Endothelial cell of umbilical vein (primary cell): ENCODE measurements at regions not wholly inside any gene's neighbourhood (a gene's known extent, or its start where the extent isn't known, plus 50 kb on each side); places are given as distances from the start of the nearest gene placed in this dataset.

Experiments
- BruUV-seq: library from RNA; stranded (reverse); fragments of 400-500 nt; replicated peaks from 2 replicates; lab custom pipeline; 2021; lab: Mats Ljungman, UMichigan
- CTCF ChIA-PET: fragments of 300-600, 350-600 bp; sonication (Branson Sonifier 250); formaldehyde crosslinking; loops from one replicate; lab custom pipeline; 2021; ENCODE audit warnings: antibody characterized with exemption, inconsistent platforms; lab: Charles Lee
- POLR2A ChIA-PET: fragments of 300-600, 350-600 bp; sonication (Branson Sonifier 250); formaldehyde crosslinking; loops from one replicate; lab custom pipeline; 2021; ENCODE audit warnings: antibody characterized with exemption, inconsistent platforms; lab: Charles Lee
- DNase-seq: peaks from one replicate; pipeline ENCODE4 v3.0.0-alpha.2; 2011; ENCODE audit warnings: low read depth, low spot score
- FAIRE-seq: peaks from 2 replicates; lab custom pipeline; 2011; peaks lifted over from hg19 to GRCh38; lab: Jason Lieb, UNC
- H2AFZ ChIP-seq: 2 replicates; pipeline ENCODE4 v1.6.0; 2012; ENCODE audit warnings: low read depth, low read length, control low read depth, inconsistent platforms
- H3K27ac ChIP-seq: 2 replicates; pipeline ENCODE4 v1.5.1; 2011; ENCODE audit warnings: low read depth, mild to moderate bottlenecking, control low read depth, low read length, moderate library complexity; ENCODE audit not compliant: insufficient read depth
- H3K27me3 ChIP-seq, 2 experiments: 2 replicates each; pipeline versions ENCODE4 v1.6.0 to v1.6.1; 2011; ENCODE audit warnings: low read length in 2 of 2, mixed read lengths in 1 of 2; ENCODE audit not compliant: control insufficient read depth in 2 of 2, insufficient read depth in 2 of 2
- H3K36me3 ChIP-seq, 2 experiments: 2 replicates in 1 of 2; 3 replicates in 1 of 2; pipeline ENCODE4 v1.5.1; 2011; ENCODE audit warnings: low read length in 2 of 2, mild to moderate bottlenecking in 1 of 2, moderate library complexity in 1 of 2; ENCODE audit not compliant: control insufficient read depth in 2 of 2, insufficient read depth in 2 of 2; ENCODE audit errors: extremely low read depth in 1 of 2
- H3K4me1 ChIP-seq: 3 replicates; pipeline ENCODE4 v1.5.1; 2011; ENCODE audit warnings: mild to moderate bottlenecking, low read length; ENCODE audit not compliant: control insufficient read depth, insufficient read depth; ENCODE audit errors: extremely low read depth
- H3K4me2 ChIP-seq: 2 replicates; pipeline ENCODE4 v1.6.1; 2011; ENCODE audit warnings: low read length, control low read depth, mixed read lengths; ENCODE audit not compliant: insufficient read depth
- H3K4me3 ChIP-seq, 3 experiments: fragments of 200-600 bp in 1 of 3; sonication (generic), shearing (Covaris generic) in 1 of 3; replicated peaks in 1 of 3; 2 replicates each; pipeline ENCODE4 v1.5.1; 2011 to 2016; ENCODE audit warnings: control low read depth in 3 of 3, low read length in 3 of 3, mild to moderate bottlenecking in 2 of 3, inconsistent platforms in 1 of 3, low read depth in 1 of 3, moderate library complexity in 1 of 3; ENCODE audit not compliant: insufficient read depth in 1 of 3
- H3K79me2 ChIP-seq: 2 replicates; pipeline ENCODE4 v1.6.0; 2012; ENCODE audit warnings: low read length, inconsistent platforms; ENCODE audit not compliant: control insufficient read depth, insufficient read depth
- H3K9ac ChIP-seq: replicated peaks from 2 replicates; pipeline ENCODE3; 2011; ENCODE audit warnings: low read length, control low read depth; ENCODE audit not compliant: insufficient read depth; ENCODE audit errors: extremely low read depth
- H3K9me1 ChIP-seq: replicated peaks from 3 replicates; pipeline ENCODE4 v1.6.0; 2011; ENCODE audit warnings: mild to moderate bottlenecking, low read length; ENCODE audit not compliant: control insufficient read depth, insufficient read depth; ENCODE audit errors: extremely low read depth
- H3K9me3 ChIP-seq: replicated peaks from 2 replicates; pipeline ENCODE4 v1.5.1; 2012; ENCODE audit warnings: low read length, inconsistent platforms; ENCODE audit not compliant: control insufficient read depth, insufficient read depth
- H4K20me1 ChIP-seq: replicated peaks from 2 replicates; pipeline ENCODE3; 2011; ENCODE audit warnings: mild to moderate bottlenecking, low read length; ENCODE audit not compliant: control insufficient read depth, insufficient read depth; ENCODE audit errors: extremely low read depth
- EZH2 ChIP-seq: IDR thresholded peaks from 2 replicates; pipeline ENCODE4 v1.6.1; 2012; ENCODE audit warnings: borderline replicate concordance, low read depth, mild to moderate bottlenecking, moderate library complexity, low read length, inconsistent platforms; ENCODE audit not compliant: severe bottlenecking
- FOS ChIP-seq: IDR thresholded peaks from 2 replicates; pipeline ENCODE4 v1.6.1; 2011; ENCODE audit warnings: mild to moderate bottlenecking, low read length, moderate library complexity, borderline replicate concordance; ENCODE audit not compliant: insufficient read depth
- JUN ChIP-seq: IDR thresholded peaks from 2 replicates; pipeline ENCODE4 v1.6.1; 2011; ENCODE audit warnings: borderline replicate concordance, low read depth; ENCODE audit not compliant: insufficient read length, insufficient read depth
- MAX ChIP-seq: IDR thresholded peaks from 2 replicates; pipeline ENCODE4 v1.6.1; 2011; ENCODE audit not compliant: insufficient read depth, insufficient read length
- POLR2A ChIP-seq: IDR thresholded peaks from 2 replicates; pipeline ENCODE4 v1.6.1; 2012; ENCODE audit warnings: low read depth, mild to moderate bottlenecking, control low read depth, low read length
- POLR2AphosphoS5 ChIP-seq: IDR thresholded peaks from 2 replicates; pipeline ENCODE4 v1.6.1; 2012; ENCODE audit warnings: low read depth, mild to moderate bottlenecking, control low read depth, low read length, moderate library complexity; ENCODE audit not compliant: insufficient read depth
- dilution Hi-C: fragments of 300-500 bp; cut with MboI; formaldehyde crosslinking; loops from one replicate; pipeline ENCODE4 v1.15.0; 2019; ENCODE audit warnings: low sequenced_read_pairs; ENCODE audit not compliant: extremely low pct_ligation_motif_present
- intact Hi-C: fragments of 100-400 bp; cut with micrococcal nuclease; formaldehyde crosslinking; loops from one replicate; pipeline ENCODE4 v1.10.0; 2022

- no peak for TF ChIP-seq MAX
- no peak for TF ChIP-seq EZH2
- TF ChIP-seq JUN = no peak
- TF ChIP-seq POLR2A = no peak
- TF ChIP-seq FOS = no peak
- no peak for TF ChIP-seq POLR2AphosphoS5
- FAIRE-seq (no peak), DNase-seq (no peak)
- ChIA-PET CTCF (no interaction called here), POLR2A (no interaction called here)
- no peak overlapping the region for H3K4me3 ChIP-seq
- H3K79me2 ChIP-seq = no peaks in the 10 kb centered on the region
- no peaks in the 10 kb centered on the region for H3K4me1 ChIP-seq
- H2AFZ ChIP-seq = no peak overlapping the region
- H3K27me3 ChIP-seq = no peaks in the 10 kb centered on the region
- dilution Hi-C loops = no loop called here
- H3K9me1 ChIP-seq = no peaks in the 10 kb centered on the region
- intact Hi-C loops = no loop called here
- no peak overlapping the region for H3K27ac ChIP-seq
- H3K4me2 ChIP-seq = no peak overlapping the region
- H3K9ac ChIP-seq = no peak overlapping the region
- no peaks in the 10 kb centered on the region for H3K36me3 ChIP-seq
- no peaks in the 10 kb centered on the region for H3K9me3 ChIP-seq
- no peaks in the 10 kb centered on the region for H4K20me1 ChIP-seq
- BruUV-seq = no TSS peak
These were observed 161.6 kb downstream of the CMPK2 start for GRCh38 chr2:6704077-6704476.

- TF ChIP-seq POLR2A = no peak
- intact Hi-C loops (no loop called here), dilution Hi-C loops (no loop called here)
- Histone ChIP-seq H4K20me1 (no peaks in the 10 kb centered on the region), H2AFZ (no peak overlapping the region), H3K9ac (no peak overlapping the region), H3K9me3 (no peaks in the 10 kb centered on the region), H3K36me3 (no peaks in the 10 kb centered on the region), H3K27me3 (no peaks in the 10 kb centered on the region), H3K4me1 (no peaks in the 10 kb centered on the region), H3K27ac (no peak overlapping the region), H3K4me2 (no peak overlapping the region), H3K4me3 (no peak overlapping the region), H3K9me1 (no peaks in the 10 kb centered on the region), H3K79me2 (no peaks in the 10 kb centered on the region)
- no TSS peak for BruUV-seq
- DNase-seq (no peak), FAIRE-seq (no peak)
- ChIA-PET CTCF (no interaction called here), POLR2A (no interaction called here)
These were observed 144.3 kb downstream of the CMPK2 start for GRCh38 chr2:6721395-6721794.
